ENCODE measurements at regions not wholly inside any gene's neighbourhood (a gene's known extent, or its start where the extent isn't known, plus 50 kb on each side); places are given as distances from the start of the nearest gene placed in this dataset.

- POLR2A ChIA-PET (ENCODE audit: low non-redundant PET) = interaction anchor here (0.7 kb wide), 1 partner anchor 42 kb away, joined by 3 read pairs; no protein-coding TSS in a partner anchor
- BruUV-seq (replicated peaks) = no TSS peak
- TF ChIP-seq EZH2 (IDR thresholded peaks at IDR 0.05; ENCODE audit: borderline replicate concordance, low read depth, low read length, poor library complexity, severe bottlenecking) = no peak
- no peak for TF ChIP-seq CTCF (conservative IDR thresholded peaks at IDR 0.05; ENCODE audit: low read depth, low read length)
- H3K4me3 ChIP-seq (ENCODE audit: low read depth, low read length, poor library complexity, severe bottlenecking) = no peak overlapping the region
- CTCF ChIA-PET = no interaction called here
- DNase-seq (ENCODE audit: low spot score) = no peak
- no peaks in the 10 kb centered on the region for H3K4me1 ChIP-seq (ENCODE audit: insufficient read depth, low read length, poor library complexity, severe bottlenecking)
- intact Hi-C loops (cut with micrococcal nuclease; ENCODE audit: unreplicated experiment) = no loop called here
- no peaks in the 10 kb centered on the region for H3K27me3 ChIP-seq (replicated peaks; ENCODE audit: insufficient read depth, low read depth, low read length, poor library complexity)
- H3K27ac ChIP-seq (ENCODE audit: low read depth, low read length, poor library complexity, severe bottlenecking) = no peak overlapping the region
- H3K9me3 ChIP-seq (ENCODE audit: low read depth, low read length, poor library complexity, severe bottlenecking) = no peaks in the 10 kb centered on the region
- no peaks in the 10 kb centered on the region for H3K36me3 ChIP-seq (ENCODE audit: insufficient read depth, low read length, poor library complexity, severe bottlenecking)
These were observed 110.9 kb upstream of the PWP1 start for GRCh38 chr12:107574691-107575090.

DNA sequence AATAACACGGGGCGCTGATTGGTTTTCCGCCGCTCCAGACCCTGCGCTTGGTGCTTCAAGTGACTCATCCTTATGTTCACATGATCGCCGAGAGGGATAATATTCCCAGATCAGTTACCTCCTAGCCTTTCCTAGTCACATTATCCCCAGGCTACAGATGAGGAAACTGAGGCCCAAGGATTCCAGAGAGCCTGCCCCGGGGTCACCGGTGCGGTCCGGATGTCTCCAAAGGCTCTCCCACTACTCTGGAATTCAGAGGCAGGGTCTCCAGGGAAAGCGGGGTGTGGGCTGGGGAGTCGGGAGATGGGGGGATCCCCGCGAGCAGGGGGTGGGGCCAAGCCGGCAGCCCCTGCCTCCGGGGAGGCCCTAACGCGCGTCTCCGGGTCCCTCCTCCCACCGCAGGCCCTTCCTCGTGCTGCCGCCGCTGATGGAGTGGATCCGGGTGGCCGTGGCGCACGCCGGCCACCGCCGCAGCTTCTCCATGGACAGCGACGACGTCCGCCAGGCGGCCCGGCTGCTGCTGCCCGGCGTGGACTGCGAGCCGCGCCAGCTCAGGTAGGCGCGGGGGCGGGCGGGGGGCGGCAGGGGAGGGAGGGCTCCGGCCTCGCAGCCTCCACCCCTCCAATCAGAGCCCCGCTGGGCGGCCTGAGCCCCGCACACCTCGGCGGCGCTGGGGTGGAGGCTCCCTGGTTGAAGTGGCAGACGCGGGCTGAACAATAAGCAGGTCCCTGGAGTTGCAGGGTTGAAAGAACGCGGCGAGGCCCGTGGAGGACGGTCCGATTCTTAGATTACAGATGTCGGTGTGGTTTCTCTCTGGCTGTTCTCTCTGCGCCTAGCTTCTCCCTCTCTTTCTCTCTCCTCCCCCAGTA is 104.6 kb upstream of the PWP1 start:
- H3K4me1 ChIP-seq (ENCODE audit: insufficient read depth, low read length, poor library complexity, severe bottlenecking) = no peaks in the 10 kb centered on the region
- intact Hi-C loops (cut with micrococcal nuclease; ENCODE audit: unreplicated experiment) = no loop called here
- no peak for TF ChIP-seq EZH2 (IDR thresholded peaks at IDR 0.05; ENCODE audit: borderline replicate concordance, low read depth, low read length, poor library complexity, severe bottlenecking)
- no peak for TF ChIP-seq CTCF (conservative IDR thresholded peaks at IDR 0.05; ENCODE audit: low read depth, low read length)
- BruUV-seq (replicated peaks) = no TSS peak
- no peaks in the 10 kb centered on the region for H3K27me3 ChIP-seq (replicated peaks; ENCODE audit: insufficient read depth, low read depth, low read length, poor library complexity)
- DNase-seq (ENCODE audit: low spot score) = no peak
- CTCF ChIA-PET = no interaction called here
- POLR2A ChIA-PET (ENCODE audit: low non-redundant PET) = no interaction called here
- no peak overlapping the region for H3K4me3 ChIP-seq (ENCODE audit: low read depth, low read length, poor library complexity, severe bottlenecking)
- no peaks in the 10 kb centered on the region for H3K9me3 ChIP-seq (ENCODE audit: low read depth, low read length, poor library complexity, severe bottlenecking)
- no peak overlapping the region for H3K27ac ChIP-seq (ENCODE audit: low read depth, low read length, poor library complexity, severe bottlenecking)
- no peaks in the 10 kb centered on the region for H3K36me3 ChIP-seq (ENCODE audit: insufficient read depth, low read length, poor library complexity, severe bottlenecking)

DNA sequence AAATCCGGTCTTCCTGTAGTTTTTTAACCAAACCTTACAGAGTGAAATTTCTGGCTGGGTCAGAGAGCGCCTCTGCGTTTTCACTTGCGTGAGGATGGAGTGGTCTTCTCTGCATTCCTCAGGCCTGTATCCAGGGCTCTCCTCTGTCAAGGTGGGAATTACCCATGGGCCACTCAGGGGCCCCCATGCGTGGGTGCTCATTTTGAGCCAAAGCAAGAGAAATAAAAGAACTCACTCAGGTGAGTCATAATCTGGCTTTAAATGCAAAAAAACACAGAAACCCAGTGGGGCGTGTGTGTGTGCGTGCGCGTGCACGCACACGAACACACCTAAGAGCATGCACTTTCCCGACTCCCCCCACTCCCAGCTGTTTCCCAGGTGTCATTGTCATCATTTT is 104.0 kb upstream of the PWP1 start:
- H3K4me3 ChIP-seq (ENCODE audit: low read depth, low read length, poor library complexity, severe bottlenecking) = no peak overlapping the region
- H3K36me3 ChIP-seq (ENCODE audit: insufficient read depth, low read length, poor library complexity, severe bottlenecking) = no peaks in the 10 kb centered on the region
- no peak for TF ChIP-seq EZH2 (IDR thresholded peaks at IDR 0.05; ENCODE audit: borderline replicate concordance, low read depth, low read length, poor library complexity, severe bottlenecking)
- TF ChIP-seq CTCF (conservative IDR thresholded peaks at IDR 0.05; ENCODE audit: low read depth, low read length) = no peak
- DNase-seq (ENCODE audit: low spot score) = no peak
- CTCF ChIA-PET = no interaction called here
- no peaks in the 10 kb centered on the region for H3K4me1 ChIP-seq (ENCODE audit: insufficient read depth, low read length, poor library complexity, severe bottlenecking)
- no peak overlapping the region for H3K27ac ChIP-seq (ENCODE audit: low read depth, low read length, poor library complexity, severe bottlenecking)
- H3K27me3 ChIP-seq (replicated peaks; ENCODE audit: insufficient read depth, low read depth, low read length, poor library complexity) = no peaks in the 10 kb centered on the region
- no peaks in the 10 kb centered on the region for H3K9me3 ChIP-seq (ENCODE audit: low read depth, low read length, poor library complexity, severe bottlenecking)
- POLR2A ChIA-PET (ENCODE audit: low non-redundant PET) = no interaction called here
- intact Hi-C loops (cut with micrococcal nuclease; ENCODE audit: unreplicated experiment) = no loop called here
- no TSS peak for BruUV-seq (replicated peaks)
